Gastroesophageal sphincter (tissue), 4 donors: ENCODE measurements at regions not wholly inside any gene's neighbourhood (a gene's known extent, or its start where the extent isn't known, plus 50 kb on each side); places are given as distances from the start of the nearest gene placed in this dataset.

Experiments used
- ATAC-seq: fragments of 150-250 bp; one replicate; pipeline ENCODE4 v1.9.1; 2016; ENCODE audit warnings: mild to moderate bottlenecking, moderate library complexity
- H3K27ac ChIP-seq, 4 donors: fragments of 200-600 bp; sonication (generic) in 3 of 4; 1 replicate in 3 of 4; 2 replicates in 1 of 4; pipeline ENCODE4 v1.5.1; 2016 to 2019
- H3K27me3 ChIP-seq: fragments of 200-600 bp; sonication (generic); one replicate; pipeline ENCODE4 v1.5.1; 2019
- H3K36me3 ChIP-seq, 2 donors: fragments of 200-600 bp; sonication (generic); one replicate each; pipeline ENCODE4 v1.5.1; 2019; ENCODE audit warnings: control low read depth in 1 of 2
- H3K4me1 ChIP-seq, 3 donors: fragments of 200-600 bp; sonication (generic); 1 replicate in 2 of 3; 2 replicates in 1 of 3; pipeline ENCODE4 v1.5.1; 2016 to 2019; ENCODE audit warnings: control low read depth in 2 of 3
- H3K4me3 ChIP-seq, 2 donors: fragments of 200-600 bp; sonication (generic); one replicate each; pipeline ENCODE4 v1.5.1; 2019; ENCODE audit warnings: mild to moderate bottlenecking in 1 of 2, moderate library complexity in 1 of 2
- H3K9me3 ChIP-seq, 3 donors: fragments of 200-600 bp; sonication (generic); one replicate each; pipeline ENCODE4 v1.5.1; 2017 to 2019; ENCODE audit warnings: control low read depth in 2 of 3
- CTCF ChIP-seq, 4 experiments: fragments of 200-600 bp in 2 of 4; fragments of 450-650 bp in 2 of 4; sonication (generic) in 1 of 4; IDR thresholded peaks; one replicate each; pipeline ENCODE4 v1.5.1; 2017 to 2019; ENCODE audit warnings: antibody characterized with exemption in 4 of 4, mild to moderate bottlenecking in 2 of 4, moderate library complexity in 2 of 4
- EP300 ChIP-seq: sonication (generic); formaldehyde crosslinking; IDR thresholded peaks from one replicate; pipeline ENCODE4 v1.6.1; 2017; ENCODE audit warnings: antibody characterized with exemption, mild to moderate bottlenecking
- POLR2A ChIP-seq, 2 donors: fragments of 450-650 bp; IDR thresholded peaks; one replicate each; pipeline ENCODE4 v1.6.1; 2017; ENCODE audit warnings: antibody characterized with exemption in 2 of 2, mild to moderate bottlenecking in 2 of 2, moderate library complexity in 1 of 2
- POLR2AphosphoS5 ChIP-seq: sonication (generic); formaldehyde crosslinking; IDR thresholded peaks from one replicate; pipeline ENCODE4 v1.6.1; 2017; ENCODE audit warnings: antibody characterized with exemption
- WGBS, 2 donors: methylation state at CpG; one replicate each; pipeline ENCODE4 v1.1.5; 2018; ENCODE audit warnings: low coverage in 1 of 2; 5-methylcytosine and 5-hydroxymethylcytosine counted together

- Histone ChIP-seq H3K4me3 (no peak overlapping the region), H3K4me1 (peaks cover 0 to 13% (median 0%) of the 10 kb centered on the region in 3 donors), H3K9me3 (no peaks in the 10 kb centered on the region), H3K36me3 (no peaks in the 10 kb centered on the region), H3K27ac (peak overlapping the region in 1 of 4 donors; percentile 18), H3K27me3 (no peaks in the 10 kb centered on the region)
- ATAC-seq, result peak; percentile 46
- WGBS, 2 donors, result 24 to 43% methylated on average over 1 to 2 of the region's 3 CpGs
- TF ChIP-seq POLR2AphosphoS5, result peak; percentile 18
- TF ChIP-seq POLR2A (IDR thresholded peaks at IDR 0.05), result no peak
Measured at GRCh38 chr1:78240755-78241154, 195.0 kb downstream of the GIPC2 start.

GRCh38 chr1:78247079-78247478, 201.3 kb downstream of the GIPC2 start:
- ATAC-seq, result no peak
- H3K36me3 ChIP-seq, result no peaks in the 10 kb centered on the region

GRCh38 chr1:78250201-78250600, 204.4 kb downstream of the GIPC2 start:
- TF ChIP-seq EP300 (no peak), POLR2A (IDR thresholded peaks at IDR 0.05) (no peak), POLR2AphosphoS5 (no peak)
- Histone ChIP-seq H3K4me3 (no peak overlapping the region), H3K27me3 (no peaks in the 10 kb centered on the region), H3K36me3 (no peaks in the 10 kb centered on the region), H3K4me1 (no peaks in the 10 kb centered on the region), H3K27ac (no peak overlapping the region), H3K9me3 (no peaks in the 10 kb centered on the region)
- ATAC-seq, result no peak
- 64 to 68% methylated on average over 1 to 3 of the region's 4 CpGs for WGBS, 2 donors

More at GRCh38 chr1:78247079-78247478, 201.3 kb downstream of the GIPC2 start:
- 49 to 68% methylated on average over 2 of the region's 2 CpGs for WGBS, 2 donors
- TF ChIP-seq POLR2A (IDR thresholded peaks at IDR 0.05), result no peak
- TF ChIP-seq EP300, result no peak
- TF ChIP-seq POLR2AphosphoS5, result no peak
- no peak for TF ChIP-seq CTCF (IDR thresholded peaks at IDR 0.05)
- no peak overlapping the region for H3K27ac ChIP-seq
- no peaks in the 10 kb centered on the region for H3K27me3 ChIP-seq
- H3K9me3 ChIP-seq, result no peaks in the 10 kb centered on the region
- H3K4me3 ChIP-seq, result no peak overlapping the region
- no peaks in the 10 kb centered on the region for H3K4me1 ChIP-seq

GRCh38 chr1:78254517-78254916, 208.8 kb downstream of the GIPC2 start:
- H3K9me3 ChIP-seq, result no peaks in the 10 kb centered on the region
- no peak overlapping the region for H3K4me3 ChIP-seq
- WGBS, 2 donors, result 58 to 61% methylated on average over 3 of the region's 3 CpGs
- H3K27ac ChIP-seq, result no peak overlapping the region
- H3K4me1 ChIP-seq, result no peaks in the 10 kb centered on the region
- no peaks in the 10 kb centered on the region for H3K36me3 ChIP-seq
- TF ChIP-seq EP300, result no peak
- no peak for TF ChIP-seq POLR2AphosphoS5
- no peak for TF ChIP-seq POLR2A (IDR thresholded peaks at IDR 0.05)
- no peak for TF ChIP-seq CTCF (IDR thresholded peaks at IDR 0.05)
- no peaks in the 10 kb centered on the region for H3K27me3 ChIP-seq
- no peak for ATAC-seq

GRCh38 chr1:78255383-78255782, 209.6 kb downstream of the GIPC2 start:
- ATAC-seq, result peak; percentile 64
- Histone ChIP-seq H3K36me3 (no peaks in the 10 kb centered on the region), H3K9me3 (no peaks in the 10 kb centered on the region), H3K27me3 (no peaks in the 10 kb centered on the region), H3K4me1 (no peaks in the 10 kb centered on the region), H3K27ac (peak overlapping the region in 2 of 4 donors; percentile 17 to 22), H3K4me3 (no peak overlapping the region)
- no peak for TF ChIP-seq CTCF (IDR thresholded peaks at IDR 0.05)
- TF ChIP-seq EP300, result no peak
- TF ChIP-seq POLR2A (IDR thresholded peaks at IDR 0.05), result no peak
- TF ChIP-seq POLR2AphosphoS5, result no peak
- 42 to 62% methylated on average over 2 of the region's 2 CpGs for WGBS, 2 donors

- Histone ChIP-seq H3K9me3 (no peaks in the 10 kb centered on the region), H3K27ac (peak overlapping the region in 2 of 4 donors; percentile 17 to 22), H3K27me3 (no peaks in the 10 kb centered on the region), H3K4me3 (no peak overlapping the region), H3K36me3 (no peaks in the 10 kb centered on the region), H3K4me1 (no peaks in the 10 kb centered on the region)
- peak; percentile 63 for ATAC-seq
- TF ChIP-seq CTCF (IDR thresholded peaks at IDR 0.05), result no peak
- TF ChIP-seq POLR2AphosphoS5, result peak; percentile 30
- WGBS, 2 donors, result 40 to 67% methylated on average over 1 of the region's 1 CpG
Measured at GRCh38 chr1:78255846-78256245, 210.1 kb downstream of the GIPC2 start.
